GM12875 (cell line): ENCODE measurements at regions not wholly inside any gene's neighbourhood (a gene's known extent, or its start where the extent isn't known, plus 50 kb on each side); places are given as distances from the start of the nearest gene placed in this dataset.

Experiments
- H3K4me3 ChIP-seq: one replicate; pipeline ENCODE4 v1.5.1; 2011; ENCODE audit warnings: low read depth, low read length, control low read depth
- CTCF ChIP-seq: IDR thresholded peaks from 2 replicates; pipeline ENCODE4 v1.5.1; 2011; ENCODE audit warnings: low read depth, mild to moderate bottlenecking, control low read depth, inconsistent platforms, low read length, moderate library complexity, borderline replicate concordance; ENCODE audit not compliant: insufficient read depth

GRCh38 chr1:163512349-163512989 is 190.7 kb downstream of the NUF2 start:
- no peak overlapping the region for H3K4me3 ChIP-seq
- TF ChIP-seq CTCF, result no peak

GRCh38 chr1:163523375-163524029 is 201.7 kb downstream of the NUF2 start:
- H3K4me3 ChIP-seq, result no peak overlapping the region
- TF ChIP-seq CTCF, result no peak

GRCh38 chr1:163528710-163529348 is 207.1 kb downstream of the NUF2 start:
- no peak overlapping the region for H3K4me3 ChIP-seq
- peak; percentile 36; the same call in 1 of the 2 replicates for TF ChIP-seq CTCF

GRCh38 chr1:163531345-163531744 is 209.6 kb downstream of the NUF2 start:
- no peak overlapping the region for H3K4me3 ChIP-seq
- no peak for TF ChIP-seq CTCF

- no peak for TF ChIP-seq CTCF
- H3K4me3 ChIP-seq, result no peak overlapping the region
These were observed 213.6 kb downstream of the NUF2 start for GRCh38 chr1:163535401-163535800.

- H3K4me3 ChIP-seq, result no peak overlapping the region
- TF ChIP-seq CTCF, result no peak
These were observed 214.1 kb downstream of the NUF2 start for GRCh38 chr1:163535807-163536206.

GRCh38 chr1:163537809-163538208 is 216.1 kb downstream of the NUF2 start:
- no peak overlapping the region for H3K4me3 ChIP-seq
- no peak for TF ChIP-seq CTCF
